K562 (cell line): ENCODE measurements at regions not wholly inside any gene's neighbourhood (a gene's known extent, or its start where the extent isn't known, plus 50 kb on each side); places are given as distances from the start of the nearest gene placed in this dataset.

Experiments used
- ATAC-seq: fragments of 200-7000 bp; cut with Tn5 transposase; 3 replicates; pipeline ENCODE4 v1.9.1; 2020; ENCODE audit warnings: moderate library complexity
- BruUV-seq: library from RNA; stranded (reverse); fragments of 400-500 nt; replicated peaks from 2 replicates; lab custom pipeline; 2021; lab: Mats Ljungman, UMichigan
- CTCF ChIA-PET: fragments of 300-600 bp; formaldehyde crosslinking; extraction: SDS; loops from one replicate; lab custom pipeline; 2021; ENCODE audit warnings: low intra/inter-chr PET ratio; lab: Yijun Ruan, JAX
- POLR2A ChIA-PET: fragments of 300-600, 350-650 bp; sonication (Branson Sonifier 250); formaldehyde crosslinking; extraction: SDS; loops from one replicate; lab custom pipeline; 2021; ENCODE audit warnings: antibody characterized with exemption, inconsistent platforms; lab: Yijun Ruan, JAX
- DNase-seq, 4 experiments: peaks; one replicate each; pipeline versions ENCODE4 v3.0.0 to v3.0.0-alpha.2; 2011 to 2018; ENCODE audit warnings: low spot score in 3 of 4, mixed read lengths in 3 of 4; ENCODE audit errors: extremely low read depth in 1 of 4
- FAIRE-seq: peaks from 2 replicates; lab custom pipeline; 2011; peaks lifted over from hg19 to GRCh38; lab: Jason Lieb, UNC
- H2AFZ ChIP-seq: 2 replicates; pipeline ENCODE4 v1.6.0; 2011; ENCODE audit warnings: low read depth, low read length, control low read depth, inconsistent platforms
- H3K27ac ChIP-seq: fragments of 200-600 bp; 3 replicates; pipeline ENCODE4 v1.8.0; 2011; ENCODE audit warnings: low read depth, mild to moderate bottlenecking, control low read depth, inconsistent platforms, low read length, moderate library complexity, mixed read lengths; ENCODE audit errors: extremely low read depth
- H3K27me3 ChIP-seq, 2 experiments: fragments of 300-600 bp in 1 of 2; 2 replicates in 1 of 2; 3 replicates in 1 of 2; pipeline versions ENCODE4 v1.6.0 to v1.8.0; 2011; ENCODE audit warnings: inconsistent platforms in 2 of 2, low read length in 2 of 2, mild to moderate bottlenecking in 1 of 2, mixed read lengths in 1 of 2, moderate library complexity in 1 of 2; ENCODE audit not compliant: control insufficient read depth in 2 of 2, insufficient read depth in 2 of 2
- H3K36me3 ChIP-seq: fragments of 300-600 bp; 3 replicates; pipeline ENCODE4 v1.8.0; 2011; ENCODE audit warnings: mild to moderate bottlenecking, low read length, inconsistent platforms; ENCODE audit not compliant: control insufficient read depth, insufficient read depth
- H3K4me1 ChIP-seq, 2 experiments: fragments of 200-600 bp in 1 of 2; replicated peaks in 1 of 2; 2 replicates in 1 of 2; 3 replicates in 1 of 2; pipeline versions ENCODE4 v1.5.1 to v1.8.0; 2011; ENCODE audit warnings: inconsistent platforms in 2 of 2, low read length in 2 of 2, mild to moderate bottlenecking in 1 of 2, mixed read lengths in 1 of 2, moderate library complexity in 1 of 2; ENCODE audit not compliant: control insufficient read depth in 2 of 2, insufficient read depth in 2 of 2
- H3K4me2 ChIP-seq: 2 replicates; pipeline ENCODE4 v1.6.1; 2011; ENCODE audit warnings: low read length, control low read depth, inconsistent platforms, mixed read lengths; ENCODE audit not compliant: insufficient read depth
- H3K4me3 ChIP-seq: fragments of 200-600 bp; sonication (generic), shearing (Covaris generic); 2 replicates; pipeline ENCODE4 v1.5.1; 2016; ENCODE audit warnings: control low read depth, inconsistent platforms
- H3K79me2 ChIP-seq: fragments of 200-600 bp; 3 replicates; pipeline ENCODE4 v1.8.0; 2011; ENCODE audit warnings: low read length, inconsistent platforms; ENCODE audit not compliant: control insufficient read depth, insufficient read depth
- H3K9ac ChIP-seq, 2 experiments: 2 replicates each; pipeline versions ENCODE4 v1.6.0 to v1.6.1; 2011; ENCODE audit warnings: low read depth in 2 of 2, low read length in 2 of 2, control low read depth in 1 of 2, inconsistent platforms in 1 of 2, mild to moderate bottlenecking in 1 of 2, mixed read lengths in 1 of 2; ENCODE audit not compliant: insufficient read depth in 1 of 2
- H3K9me1 ChIP-seq: one replicate; pipeline ENCODE4 v1.6.0; 2011; ENCODE audit warnings: inconsistent platforms, mild to moderate bottlenecking, low read length, moderate library complexity; ENCODE audit not compliant: control insufficient read depth, insufficient read depth
- H3K9me3 ChIP-seq: replicated peaks from 2 replicates; pipeline ENCODE4 v1.5.1; 2011; ENCODE audit warnings: low read depth, low read length, inconsistent platforms; ENCODE audit not compliant: control insufficient read depth, insufficient read depth
- H4K20me1 ChIP-seq: replicated peaks from 2 replicates; pipeline ENCODE4 v1.6.1; 2011; ENCODE audit warnings: low read length, inconsistent platforms, mixed read lengths; ENCODE audit not compliant: control insufficient read depth, insufficient read depth
- ADNP ChIP-seq: fragments of 200-800 bp; sonication (Bioruptor generic); IDR thresholded peaks from 2 replicates; pipeline ENCODE4 v1.6.1; 2016; ENCODE audit warnings: missing genetic modification characterization, missing compliant biosample characterization
- C11orf30 ChIP-seq: fragments of 450-650 bp; IDR thresholded peaks from 2 replicates; pipeline ENCODE4 v1.6.1; 2016; ENCODE audit warnings: low read depth, mild to moderate bottlenecking
- CREB1 ChIP-seq, 2 experiments: sonication (generic) in 1 of 2; formaldehyde crosslinking in 1 of 2; IDR thresholded peaks; 2 replicates each; pipeline versions ENCODE4 v1.6.1 to v1.8.0; 2012 to 2022; ENCODE audit warnings: inconsistent platforms in 1 of 2, mild to moderate bottlenecking in 1 of 2, missing genetic modification reagents in 1 of 2, moderate library complexity in 1 of 2
- CSDE1 ChIP-seq, 2 experiments: fragments of 450-650 bp; IDR thresholded peaks; 2 replicates each; pipeline ENCODE4 v1.6.1; 2016; ENCODE audit warnings: mild to moderate bottlenecking in 1 of 2
- DPF2 ChIP-seq: fragments of 450-650 bp; IDR thresholded peaks from 2 replicates; pipeline ENCODE4 v1.6.1; 2016
- EZH2 ChIP-seq: IDR thresholded peaks from 2 replicates; pipeline ENCODE4 v1.6.1; 2012; ENCODE audit warnings: low read depth, mild to moderate bottlenecking, inconsistent platforms, low read length, borderline replicate concordance
- FUS ChIP-seq: fragments of 200-400 bp; formaldehyde crosslinking; optimal IDR thresholded peaks from 2 replicates; pipeline ENCODE3; 2017; ENCODE audit warnings: low read depth, low read length
- HOXB6 ChIP-seq: fragments of 250-450 bp; sonication (Bioruptor Pico); IDR thresholded peaks from 2 replicates; pipeline ENCODE4 v1.5.1; 2022; ENCODE audit warnings: mild to moderate bottlenecking, borderline replicate concordance
- JUN ChIP-seq, 2 experiments: sonication (generic) in 1 of 2; formaldehyde crosslinking in 1 of 2; IDR thresholded peaks; 2 replicates each; pipeline versions ENCODE4 v1.6.1 to v1.8.0; 2012 to 2022; ENCODE audit warnings: borderline replicate concordance in 2 of 2, mild to moderate bottlenecking in 2 of 2, improper control_type of control experiment in 1 of 2, low read depth in 1 of 2, low read length in 1 of 2, missing genetic modification reagents in 1 of 2
- KDM1A ChIP-seq, 2 experiments: fragments of 450-650 bp; IDR thresholded peaks; 2 replicates each; pipeline ENCODE4 v1.6.1; 2016; ENCODE audit warnings: mild to moderate bottlenecking in 2 of 2
- MAFF ChIP-seq: IDR thresholded peaks from 2 replicates; pipeline ENCODE4 v1.6.1; 2012; ENCODE audit warnings: low read length, improper control_type of control experiment
- MAFK ChIP-seq: IDR thresholded peaks from 2 replicates; pipeline ENCODE4 v1.6.1; 2011; ENCODE audit warnings: low read length, improper control_type of control experiment
- NCOR1 ChIP-seq: fragments of 450-650 bp; IDR thresholded peaks from 2 replicates; pipeline ENCODE4 v1.6.1; 2016; ENCODE audit warnings: mild to moderate bottlenecking, moderate library complexity
- NR2C1 ChIP-seq, 2 experiments: fragments of 450-650 bp; IDR thresholded peaks; 2 replicates each; pipeline ENCODE4 v1.6.1; 2017; ENCODE audit warnings: mild to moderate bottlenecking in 2 of 2, antibody characterized with exemption in 1 of 2, inconsistent platforms in 1 of 2, missing compliant biosample characterization in 1 of 2, missing genetic modification characterization in 1 of 2
- ZBTB26 ChIP-seq: fragments of 450-650 bp; formaldehyde crosslinking; IDR thresholded peaks from 2 replicates; pipeline ENCODE4 v1.4.0; 2022; ENCODE audit warnings: missing genetic modification characterization
- ZFX ChIP-seq: sonication (generic); formaldehyde crosslinking; IDR thresholded peaks from 2 replicates; pipeline ENCODE4 v1.8.0; 2022; ENCODE audit warnings: mild to moderate bottlenecking, missing genetic modification reagents, moderate library complexity
- ZNF316 ChIP-seq: fragments of 450-650 bp; IDR thresholded peaks from 2 replicates; pipeline ENCODE4 v1.6.1; 2016
- ZNF444 ChIP-seq: fragments of 250-450 bp; sonication (Bioruptor Pico); IDR thresholded peaks from 2 replicates; pipeline ENCODE4 v1.4.0; 2020; ENCODE audit warnings: mild to moderate bottlenecking, moderate library complexity
- WGBS: fragments of 100-300 bp; shearing (Covaris generic); methylation state at CpG from one replicate; pipeline ENCODE4 v1.1.6; 2016; ENCODE audit warnings: low coverage, mixed read lengths; ENCODE audit not compliant: insufficient coverage; ENCODE audit errors: missing lambda C conversion rate; 5-methylcytosine and 5-hydroxymethylcytosine counted together
- in situ Hi-C: fragments of 300-500 bp; cut with MboI; formaldehyde crosslinking; loops from 4 replicates; pipeline ENCODE4 v1.15.0; 2018; ENCODE audit warnings: inconsistent platforms, mixed read lengths
- intact Hi-C: fragments of 100-400 bp; cut with micrococcal nuclease; formaldehyde crosslinking; loops from 2 replicates; pipeline ENCODE4 v1.14.2; 2022
- TF ChIP-seq, protein P1 (sequence below): fragments of 200-800 bp; sonication (Bioruptor generic); IDR thresholded peaks from 2 replicates; pipeline ENCODE4 v1.6.1; 2016; ENCODE audit warnings: missing genetic modification characterization, missing compliant biosample characterization

GRCh38 chr1:221018414-221018813 lies 139.2 kb downstream of the HLX start:
- in situ Hi-C loops: no loop called here
- Histone ChIP-seq H3K4me1 (no peaks in the 10 kb centered on the region), H3K36me3 (no peaks in the 10 kb centered on the region), H3K4me3 (no peak overlapping the region), H3K9me3 (no peaks in the 10 kb centered on the region), H4K20me1 (no peaks in the 10 kb centered on the region), H3K9me1 (no peaks in the 10 kb centered on the region), H3K4me2 (no peak overlapping the region), H3K27ac (no peak overlapping the region), H3K79me2 (no peaks in the 10 kb centered on the region), H2AFZ (no peak overlapping the region), H3K9ac (no peak overlapping the region), H3K27me3 (no peaks in the 10 kb centered on the region)
- ChIA-PET POLR2A (no interaction called here), CTCF (no interaction called here)
- DNase-seq (no peak), ATAC-seq (no peak), FAIRE-seq (no peak)
- intact Hi-C loops: loop anchor here (10.0 kb wide), 1 partner anchor 204 kb away; no protein-coding TSS in a partner anchor
- WGBS: 8% methylated on average over 1 of the region's 1 CpG
- no TSS peak for BruUV-seq
- TF ChIP-seq NR2C1 (IDR thresholded peaks at IDR 0.05) (no peak), NR2C1 (tag; IDR thresholded peaks at IDR 0.05) (no peak), ZFX (no peak), KDM1A (IDR thresholded peaks at IDR 0.05) (no peak), ZNF444 (CRISPR knock-in tag) (no peak), JUN (IDR thresholded peaks at IDR 0.05; ENCODE audit: borderline replicate concordance, low read depth, low read length) (no peak), JUN (CRISPR knock-in tag; IDR thresholded peaks at IDR 0.05; ENCODE audit: borderline replicate concordance) (no peak), CREB1 (IDR thresholded peaks at IDR 0.05) (no peak), CREB1 (CRISPR knock-in tag; IDR thresholded peaks at IDR 0.05) (no peak), FUS (no peak), DPF2 (no peak), C11orf30 (peak; percentile 64), HOXB6 (CRISPR knock-in tag) (no peak), CSDE1 (IDR thresholded peaks at IDR 0.05) (no peak), NCOR1 (no peak), MAFK (peak; percentile 87), EZH2 (no peak), ZNF316 (peak; percentile 87), ZBTB26 (no peak), MAFF (peak; percentile 89), ADNP (tag) (no peak)
- TF ChIP-seq, protein P1, sequence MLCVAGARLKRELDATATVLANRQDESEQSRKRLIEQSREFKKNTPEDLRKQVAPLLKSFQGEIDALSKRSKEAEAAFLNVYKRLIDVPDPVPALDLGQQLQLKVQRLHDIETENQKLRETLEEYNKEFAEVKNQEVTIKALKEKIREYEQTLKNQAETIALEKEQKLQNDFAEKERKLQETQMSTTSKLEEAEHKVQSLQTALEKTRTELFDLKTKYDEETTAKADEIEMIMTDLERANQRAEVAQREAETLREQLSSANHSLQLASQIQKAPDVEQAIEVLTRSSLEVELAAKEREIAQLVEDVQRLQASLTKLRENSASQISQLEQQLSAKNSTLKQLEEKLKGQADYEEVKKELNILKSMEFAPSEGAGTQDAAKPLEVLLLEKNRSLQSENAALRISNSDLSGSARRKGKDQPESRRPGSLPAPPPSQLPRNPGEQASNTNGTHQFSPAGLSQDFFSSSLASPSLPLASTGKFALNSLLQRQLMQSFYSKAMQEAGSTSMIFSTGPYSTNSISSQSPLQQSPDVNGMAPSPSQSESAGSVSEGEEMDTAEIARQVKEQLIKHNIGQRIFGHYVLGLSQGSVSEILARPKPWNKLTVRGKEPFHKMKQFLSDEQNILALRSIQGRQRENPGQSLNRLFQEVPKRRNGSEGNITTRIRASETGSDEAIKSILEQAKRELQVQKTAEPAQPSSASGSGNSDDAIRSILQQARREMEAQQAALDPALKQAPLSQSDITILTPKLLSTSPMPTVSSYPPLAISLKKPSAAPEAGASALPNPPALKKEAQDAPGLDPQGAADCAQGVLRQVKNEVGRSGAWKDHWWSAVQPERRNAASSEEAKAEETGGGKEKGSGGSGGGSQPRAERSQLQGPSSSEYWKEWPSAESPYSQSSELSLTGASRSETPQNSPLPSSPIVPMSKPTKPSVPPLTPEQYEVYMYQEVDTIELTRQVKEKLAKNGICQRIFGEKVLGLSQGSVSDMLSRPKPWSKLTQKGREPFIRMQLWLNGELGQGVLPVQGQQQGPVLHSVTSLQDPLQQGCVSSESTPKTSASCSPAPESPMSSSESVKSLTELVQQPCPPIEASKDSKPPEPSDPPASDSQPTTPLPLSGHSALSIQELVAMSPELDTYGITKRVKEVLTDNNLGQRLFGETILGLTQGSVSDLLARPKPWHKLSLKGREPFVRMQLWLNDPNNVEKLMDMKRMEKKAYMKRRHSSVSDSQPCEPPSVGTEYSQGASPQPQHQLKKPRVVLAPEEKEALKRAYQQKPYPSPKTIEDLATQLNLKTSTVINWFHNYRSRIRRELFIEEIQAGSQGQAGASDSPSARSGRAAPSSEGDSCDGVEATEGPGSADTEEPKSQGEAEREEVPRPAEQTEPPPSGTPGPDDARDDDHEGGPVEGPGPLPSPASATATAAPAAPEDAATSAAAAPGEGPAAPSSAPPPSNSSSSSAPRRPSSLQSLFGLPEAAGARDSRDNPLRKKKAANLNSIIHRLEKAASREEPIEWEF (CRISPR knock-in tag): no peak
